GM12878 (cell line): ENCODE measurements at regions not wholly inside any gene's neighbourhood (a gene's known extent, or its start where the extent isn't known, plus 50 kb on each side); places are given as distances from the start of the nearest gene placed in this dataset.

Experiments
- ATAC-seq: fragments of 200-7000 bp; cut with Tn5 transposase; 3 replicates; pipeline ENCODE4 v1.9.1; 2020; ENCODE audit warnings: mild to moderate bottlenecking, moderate library complexity
- BruUV-seq: library from RNA; stranded (reverse); fragments of 400-500 nt; replicated peaks from 2 replicates; lab custom pipeline; 2021; lab: Mats Ljungman, UMichigan
- CTCF ChIA-PET: fragments of 300-600 bp; sonication (Branson Sonifier 250); formaldehyde crosslinking; extraction: SDS; loops from one replicate; lab custom pipeline; 2021; ENCODE audit warnings: inconsistent platforms; lab: Yijun Ruan, JAX
- POLR2A ChIA-PET: fragments of 350-600 bp; formaldehyde crosslinking; extraction: SDS; loops from one replicate; lab custom pipeline; 2021; ENCODE audit warnings: inconsistent platforms; lab: Charles Lee
- RAD21 ChIA-PET: fragments of 300-600 bp; sonication (Branson Sonifier 250); formaldehyde crosslinking; loops from one replicate; lab custom pipeline; 2023; ENCODE audit warnings: antibody characterized with exemption; ENCODE audit not compliant: unreplicated experiment; lab: Charles Lee
- SMC1A ChIA-PET: fragments of 300-600 bp; sonication (Branson Sonifier 250); formaldehyde crosslinking; loops from one replicate; lab custom pipeline; 2023; ENCODE audit not compliant: unreplicated experiment, uncharacterized antibody; lab: Charles Lee
- DNase-seq: peaks from one replicate; pipeline ENCODE4 v3.0.0-alpha.2; 2011; ENCODE audit warnings: low read depth, low spot score
- FAIRE-seq: peaks from 3 replicates; lab custom pipeline; 2011; peaks lifted over from hg19 to GRCh38; lab: Jason Lieb, UNC
- H2AFZ ChIP-seq: 2 replicates; pipeline ENCODE4 v1.6.0; 2011; ENCODE audit warnings: low read depth, low read length, control low read depth; ENCODE audit not compliant: control insufficient read depth
- H3K27ac ChIP-seq: 2 replicates; pipeline ENCODE4 v1.5.1; 2011; ENCODE audit warnings: control low read depth; ENCODE audit not compliant: control insufficient read depth, insufficient read depth
- H3K27me3 ChIP-seq, 2 experiments: replicated peaks in 1 of 2; 2 replicates each; pipeline versions ENCODE4 v1.6.0 to v1.6.1; 2011; ENCODE audit warnings: low read length in 1 of 2; ENCODE audit not compliant: control insufficient read depth in 2 of 2, insufficient read depth in 2 of 2
- H3K36me3 ChIP-seq, 2 experiments: 2 replicates each; pipeline ENCODE4 v1.5.1; 2011; ENCODE audit warnings: low read length in 1 of 2; ENCODE audit not compliant: control insufficient read depth in 2 of 2, insufficient read depth in 2 of 2
- H3K4me1 ChIP-seq: 2 replicates; pipeline ENCODE4 v1.6.1; 2011; ENCODE audit warnings: mild to moderate bottlenecking, low read length, moderate library complexity, mixed read lengths; ENCODE audit not compliant: control insufficient read depth, insufficient read depth
- H3K4me2 ChIP-seq: 2 replicates; pipeline ENCODE4 v1.6.0; 2011; ENCODE audit warnings: control low read depth; ENCODE audit not compliant: control insufficient read depth, insufficient read depth
- H3K4me3 ChIP-seq: fragments of 200-600 bp; sonication (generic); 2 replicates; pipeline ENCODE4 v1.5.1; 2016
- H3K79me2 ChIP-seq: 2 replicates; pipeline ENCODE4 v1.6.0; 2011; ENCODE audit warnings: low read length; ENCODE audit not compliant: control insufficient read depth, insufficient read depth
- H3K9ac ChIP-seq: 2 replicates; pipeline ENCODE4 v1.8.0; 2011; ENCODE audit warnings: low read length, control low read depth, mixed read lengths; ENCODE audit not compliant: control insufficient read depth, insufficient read depth
- H3K9me3 ChIP-seq: replicated peaks from 3 replicates; pipeline ENCODE4 v1.5.1; 2011; ENCODE audit warnings: mild to moderate bottlenecking, low read length; ENCODE audit not compliant: control insufficient read depth, insufficient read depth
- H4K20me1 ChIP-seq: 2 replicates; pipeline ENCODE4 v1.6.0; 2011; ENCODE audit not compliant: control insufficient read depth, insufficient read depth
- ESRRA ChIP-seq: IDR thresholded peaks from 2 replicates; pipeline ENCODE4 v1.6.1; 2012; ENCODE audit warnings: mild to moderate bottlenecking, low read length, improper control_type of control experiment
- IRF3 ChIP-seq: fragments of 450-650 bp; IDR thresholded peaks from 2 replicates; pipeline ENCODE4 v1.6.1; 2014; ENCODE audit warnings: mild to moderate bottlenecking
- MYC ChIP-seq: IDR thresholded peaks from 2 replicates; pipeline ENCODE4 v1.6.1; 2011; ENCODE audit warnings: mild to moderate bottlenecking, low read length, moderate library complexity, inconsistent platforms; ENCODE audit not compliant: insufficient read depth, insufficient replicate concordance, insufficient read length, severe bottlenecking
- PBX3 ChIP-seq: IDR thresholded peaks from 2 replicates; pipeline ENCODE4 v1.6.1; 2011; ENCODE audit warnings: mild to moderate bottlenecking, low read depth, low read length, moderate library complexity; ENCODE audit not compliant: insufficient replicate concordance
- POLR2AphosphoS2 ChIP-seq: IDR thresholded peaks from 2 replicates; pipeline ENCODE4 v1.6.1; 2011; ENCODE audit warnings: low read depth, mild to moderate bottlenecking, low read length, improper control_type of control experiment, moderate library complexity
- YBX1 ChIP-seq: fragments of 450-650 bp; IDR thresholded peaks from 2 replicates; pipeline ENCODE4 v1.6.1; 2016; ENCODE audit warnings: antibody characterized with exemption
- WGBS: methylation state at CpG from one replicate; pipeline ENCODE4 v1.1.6; 2016; ENCODE audit warnings: low lambda C conversion rate; ENCODE audit not compliant: insufficient replicate concordance, insufficient coverage; ENCODE audit errors: missing lambda C conversion rate; 5-methylcytosine and 5-hydroxymethylcytosine counted together
- in situ Hi-C: fragments of 300-500 bp; cut with MboI; formaldehyde crosslinking; loops from 9 replicates; pipeline ENCODE4 v1.14.3; 2018; ENCODE audit warnings: mixed read lengths
- intact Hi-C: fragments of 100-400 bp; cut with micrococcal nuclease; formaldehyde crosslinking; loops from one replicate; pipeline ENCODE4 v1.14.2; 2022; ENCODE audit not compliant: unreplicated experiment

- no peaks in the 10 kb centered on the region for H4K20me1 ChIP-seq
- ChIA-PET SMC1A (interaction anchor here (1.5 to 2.0 kb wide), 2 partner anchors 65 to 393 kb away, joined by 4 to 5 read pairs; no protein-coding TSS in a partner anchor), RAD21 (no interaction called here), POLR2A (no interaction called here), CTCF (interaction anchor here (0.5 to 1.2 kb wide), 5 partner anchors 16 to 1226 kb away, joined by 3 to 4 read pairs (median 3); no protein-coding TSS in a partner anchor)
- WGBS, result 36% methylated on average over 6 of the region's 6 CpGs
- H3K4me3 ChIP-seq, result no peak overlapping the region
- TF ChIP-seq POLR2AphosphoS2 (no peak), YBX1 (no peak), PBX3 (no peak), IRF3 (no peak), MYC (no peak), ESRRA (no peak)
- no peaks in the 10 kb centered on the region for H3K27me3 ChIP-seq
- H2AFZ ChIP-seq, result no peak overlapping the region
- no peaks in the 10 kb centered on the region for H3K79me2 ChIP-seq
- in situ Hi-C loops (no loop called here), intact Hi-C loops (no loop called here)
- H3K4me2 ChIP-seq, result no peak overlapping the region
- no peaks in the 10 kb centered on the region for H3K4me1 ChIP-seq
- H3K27ac ChIP-seq, result no peak overlapping the region
- ATAC-seq, result no peak
- no peak for FAIRE-seq
- no peaks in the 10 kb centered on the region for H3K36me3 ChIP-seq
- no peaks in the 10 kb centered on the region for H3K9me3 ChIP-seq
- DNase-seq, result no peak
- H3K9ac ChIP-seq, result no peak overlapping the region
- BruUV-seq, result no TSS peak
These were observed 259.7 kb upstream of the GPC6 start for GRCh38 chr13:92966900-92967299.
